Smooth muscle cell (in vitro differentiated cells): ENCODE measurements at regions not wholly inside any gene's neighbourhood (a gene's known extent, or its start where the extent isn't known, plus 50 kb on each side); places are given as distances from the start of the nearest gene placed in this dataset.
A peak's percentile ranks its signal among the peaks of the same experiment; 100 is the strongest.

Source experiments
- DNase-seq: peaks from one replicate; lab custom pipeline; 2025; ENCODE audit not compliant: unreplicated experiment; lab: John Stamatoyannopoulos, UW
- H2AFZ ChIP-seq: fragments of 200-600 bp; sonication (generic); 2 replicates; pipeline ENCODE4 v1.6.0; 2016; ENCODE audit warnings: antibody characterized with exemption, low read depth, mild to moderate bottlenecking
- H3F3A ChIP-seq: fragments of 200-600 bp; sonication (generic); 2 replicates; pipeline ENCODE4 v1.6.0; 2017; ENCODE audit warnings: antibody characterized with exemption, low read depth
- H3K27ac ChIP-seq: fragments of 200-600 bp; sonication (generic); 2 replicates; pipeline ENCODE4 v1.5.1; 2016; ENCODE audit warnings: low read depth, mild to moderate bottlenecking
- H3K27me3 ChIP-seq: fragments of 200-600 bp; sonication (generic); 2 replicates; pipeline ENCODE4 v1.6.1; 2016; ENCODE audit warnings: low read depth, mild to moderate bottlenecking
- H3K36me3 ChIP-seq: fragments of 200-600 bp; sonication (generic); 2 replicates; pipeline ENCODE4 v1.5.1; 2016; ENCODE audit warnings: low read depth
- H3K4me1 ChIP-seq: fragments of 200-600 bp; sonication (generic); 2 replicates; pipeline ENCODE4 v1.5.1; 2016; ENCODE audit warnings: low read depth
- H3K4me2 ChIP-seq: fragments of 200-600 bp; sonication (generic); 2 replicates; pipeline ENCODE4 v1.6.0; 2016; ENCODE audit warnings: mild to moderate bottlenecking
- H3K4me3 ChIP-seq: fragments of 200-600 bp; sonication (generic); 2 replicates; pipeline ENCODE4 v1.5.1; 2016; ENCODE audit warnings: mild to moderate bottlenecking
- H3K79me2 ChIP-seq: fragments of 200-600 bp; sonication (generic); 2 replicates; pipeline ENCODE4 v1.6.0; 2016; ENCODE audit warnings: low read depth, mild to moderate bottlenecking
- H3K9ac ChIP-seq: fragments of 200-600 bp; sonication (generic); 2 replicates; pipeline ENCODE4 v1.6.0; 2016; ENCODE audit warnings: low read depth
- H3K9me3 ChIP-seq: fragments of 200-600 bp; sonication (generic); replicated peaks from 2 replicates; pipeline ENCODE4 v1.5.1; 2016; ENCODE audit warnings: low read depth
- H4K20me1 ChIP-seq: fragments of 200-600 bp; sonication (generic); 2 replicates; pipeline ENCODE4 v1.6.0; 2016; ENCODE audit warnings: low read depth
- WGBS: methylation state at CpG from one replicate; pipeline ENCODE4 v1.1.7; 2016; ENCODE audit warnings: low lambda C conversion rate; 5-methylcytosine and 5-hydroxymethylcytosine counted together
- TF ChIP-seq, protein P1 (sequence below): fragments of 200-600 bp; sonication (generic); IDR thresholded peaks from 2 replicates; pipeline ENCODE4 v1.5.1; 2017; ENCODE audit warnings: borderline replicate concordance, mild to moderate bottlenecking, antibody characterized with exemption; ENCODE audit not compliant: insufficient read depth, poor library complexity, severe bottlenecking

DNA sequence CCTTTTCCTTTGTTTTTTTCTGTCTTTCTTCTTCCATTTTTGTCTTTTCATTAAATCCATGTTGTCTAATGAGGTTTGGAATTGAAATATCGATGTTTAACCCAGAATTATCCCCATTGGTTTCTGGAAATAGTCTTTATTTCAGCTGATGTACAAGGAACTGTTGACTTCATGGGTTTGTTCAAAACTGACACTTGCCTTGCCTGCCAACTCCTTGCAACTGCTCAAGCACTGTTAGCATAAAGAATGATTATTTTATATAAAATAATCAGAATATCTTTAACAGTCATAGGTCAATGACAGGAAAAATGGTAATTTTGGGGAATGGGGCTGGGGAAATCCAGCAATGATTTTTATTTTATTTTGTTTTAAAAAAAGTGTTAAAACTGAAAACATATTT lies 359.6 kb upstream of the LCORL start:
- WGBS: 64% methylated on average over 1 of the region's 1 CpG
- H3K79me2 ChIP-seq: no peaks in the 10 kb centered on the region
- H3K27ac ChIP-seq: no peak overlapping the region
- H3K4me3 ChIP-seq: no peak overlapping the region
- H3K4me2 ChIP-seq: no peak overlapping the region
- DNase-seq: no peak
- no peaks in the 10 kb centered on the region for H4K20me1 ChIP-seq
- no peaks in the 10 kb centered on the region for H3K27me3 ChIP-seq
- no peaks in the 10 kb centered on the region for H3F3A ChIP-seq
- TF ChIP-seq, protein P1, sequence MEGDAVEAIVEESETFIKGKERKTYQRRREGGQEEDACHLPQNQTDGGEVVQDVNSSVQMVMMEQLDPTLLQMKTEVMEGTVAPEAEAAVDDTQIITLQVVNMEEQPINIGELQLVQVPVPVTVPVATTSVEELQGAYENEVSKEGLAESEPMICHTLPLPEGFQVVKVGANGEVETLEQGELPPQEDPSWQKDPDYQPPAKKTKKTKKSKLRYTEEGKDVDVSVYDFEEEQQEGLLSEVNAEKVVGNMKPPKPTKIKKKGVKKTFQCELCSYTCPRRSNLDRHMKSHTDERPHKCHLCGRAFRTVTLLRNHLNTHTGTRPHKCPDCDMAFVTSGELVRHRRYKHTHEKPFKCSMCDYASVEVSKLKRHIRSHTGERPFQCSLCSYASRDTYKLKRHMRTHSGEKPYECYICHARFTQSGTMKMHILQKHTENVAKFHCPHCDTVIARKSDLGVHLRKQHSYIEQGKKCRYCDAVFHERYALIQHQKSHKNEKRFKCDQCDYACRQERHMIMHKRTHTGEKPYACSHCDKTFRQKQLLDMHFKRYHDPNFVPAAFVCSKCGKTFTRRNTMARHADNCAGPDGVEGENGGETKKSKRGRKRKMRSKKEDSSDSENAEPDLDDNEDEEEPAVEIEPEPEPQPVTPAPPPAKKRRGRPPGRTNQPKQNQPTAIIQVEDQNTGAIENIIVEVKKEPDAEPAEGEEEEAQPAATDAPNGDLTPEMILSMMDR: no peak
- H3K9me3 ChIP-seq: no peaks in the 10 kb centered on the region
- no peaks in the 10 kb centered on the region for H3K36me3 ChIP-seq
- H2AFZ ChIP-seq: no peak overlapping the region
- H3K9ac ChIP-seq: no peak overlapping the region
- H3K4me1 ChIP-seq: no peaks in the 10 kb centered on the region

DNA sequence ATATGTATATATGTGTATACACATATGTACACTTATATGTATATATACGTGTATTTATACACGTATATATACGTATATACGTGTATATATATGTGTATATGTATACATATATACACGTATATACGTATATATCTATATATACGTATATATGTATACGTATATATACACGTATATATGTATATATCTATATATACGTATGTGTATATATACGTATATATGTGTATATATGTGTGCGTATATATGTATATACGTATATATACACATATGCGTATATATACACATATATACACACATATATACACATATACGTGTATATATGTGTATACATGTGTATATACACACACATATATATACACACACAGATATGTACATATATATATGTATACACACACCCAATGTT lies 348.0 kb upstream of the LCORL start:
- WGBS: 90% methylated on average over 12 of the region's 15 CpGs
- Histone ChIP-seq H3K9ac (no peak overlapping the region), H3K4me1 (no peaks in the 10 kb centered on the region), H3K4me3 (no peak overlapping the region), H3F3A (no peaks in the 10 kb centered on the region), H4K20me1 (no peaks in the 10 kb centered on the region), H2AFZ (no peak overlapping the region), H3K27me3 (no peaks in the 10 kb centered on the region), H3K27ac (no peak overlapping the region), H3K79me2 (no peaks in the 10 kb centered on the region), H3K4me2 (no peak overlapping the region), H3K9me3 (no peaks in the 10 kb centered on the region), H3K36me3 (no peaks in the 10 kb centered on the region)
- TF ChIP-seq, protein P1: no peak
- DNase-seq: no peak

DNA sequence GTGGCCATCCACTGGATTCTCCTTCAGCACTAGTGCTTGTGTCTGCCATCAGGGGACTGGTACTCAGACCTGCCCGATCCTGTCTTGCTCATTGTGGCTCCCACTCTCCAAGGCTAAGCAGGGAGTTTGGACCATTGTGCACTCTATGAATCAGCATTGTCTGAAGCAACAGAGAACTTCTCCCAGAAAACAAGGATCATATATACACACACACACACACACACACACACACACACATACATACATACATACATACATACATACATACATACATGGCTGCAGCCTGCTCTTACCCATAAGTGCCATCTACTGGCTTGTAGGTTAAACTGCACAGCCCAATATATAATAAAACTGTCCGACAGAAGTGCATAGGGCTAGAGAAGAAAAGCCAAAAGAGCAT lies 345.3 kb upstream of the LCORL start:
- Histone ChIP-seq H3K4me2 (no peak overlapping the region), H3K4me3 (no peak overlapping the region), H4K20me1 (no peaks in the 10 kb centered on the region), H3K4me1 (no peaks in the 10 kb centered on the region), H3K27me3 (no peaks in the 10 kb centered on the region), H2AFZ (no peak overlapping the region), H3F3A (no peaks in the 10 kb centered on the region), H3K9ac (no peak overlapping the region), H3K36me3 (no peaks in the 10 kb centered on the region), H3K9me3 (no peaks in the 10 kb centered on the region), H3K27ac (no peak overlapping the region), H3K79me2 (no peaks in the 10 kb centered on the region)
- no peak for DNase-seq
- TF ChIP-seq, protein P1: peak; percentile 62
- WGBS: 73% methylated on average over 2 of the region's 2 CpGs

DNA sequence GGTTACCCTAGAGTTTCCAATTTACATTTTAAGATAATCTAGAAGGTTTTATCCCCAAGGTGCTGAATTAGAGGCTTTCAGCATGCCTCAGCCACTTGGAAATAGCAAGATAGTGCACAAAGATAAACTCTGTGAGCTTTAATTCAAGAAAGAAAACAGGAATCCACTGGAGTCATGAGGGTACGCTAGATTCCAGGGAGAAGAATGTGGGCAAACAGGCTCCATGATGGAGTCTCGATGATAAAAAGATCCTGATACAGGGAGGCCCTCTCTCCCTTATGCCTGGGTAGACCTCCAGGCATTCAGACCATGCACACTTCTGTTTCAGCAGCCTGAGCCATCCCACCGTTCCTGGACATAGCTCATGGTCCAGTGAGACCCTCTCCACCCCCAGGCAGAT lies 344.6 kb upstream of the LCORL start:
- H3K27ac ChIP-seq: no peak overlapping the region
- no peaks in the 10 kb centered on the region for H3K9me3 ChIP-seq
- no peaks in the 10 kb centered on the region for H3F3A ChIP-seq
- no peaks in the 10 kb centered on the region for H3K4me1 ChIP-seq
- no peaks in the 10 kb centered on the region for H3K79me2 ChIP-seq
- TF ChIP-seq, protein P1: no peak
- no peaks in the 10 kb centered on the region for H3K27me3 ChIP-seq
- H4K20me1 ChIP-seq: no peaks in the 10 kb centered on the region
- no peak for DNase-seq
- no peaks in the 10 kb centered on the region for H3K36me3 ChIP-seq
- no peak overlapping the region for H3K4me3 ChIP-seq
- 45% methylated on average over 3 of the region's 3 CpGs for WGBS
- H2AFZ ChIP-seq: no peak overlapping the region
- no peak overlapping the region for H3K9ac ChIP-seq
- H3K4me2 ChIP-seq: no peak overlapping the region
